HEK293 (cell line): ENCODE measurements at regions not wholly inside any gene's neighbourhood (a gene's known extent, or its start where the extent isn't known, plus 50 kb on each side); places are given as distances from the start of the nearest gene placed in this dataset.

Experiments used
- CTCF ChIA-PET: fragments of 350-600 bp; formaldehyde crosslinking; extraction: SDS; loops from one replicate; lab custom pipeline; 2021; ENCODE audit warnings: antibody characterized with exemption; lab: Yijun Ruan, JAX
- POLR2A ChIA-PET: fragments of 300-600 bp; formaldehyde crosslinking; extraction: SDS; loops from one replicate; lab custom pipeline; 2020; ENCODE audit warnings: antibody characterized with exemption, inconsistent platforms; lab: Yijun Ruan, JAX
- H3K27ac ChIP-seq: fragments of 200-500 bp; sonication (Bioruptor generic); 2 replicates; pipeline ENCODE4 v1.5.1; 2014; ENCODE audit warnings: low read depth, low read length, control low read depth, inconsistent platforms; ENCODE audit errors: extremely low read depth
- H3K36me3 ChIP-seq, 2 experiments: fragments of 200-500 bp in 1 of 2; sonication (Bioruptor generic) in 1 of 2; 1 replicate in 1 of 2; 2 replicates in 1 of 2; pipeline ENCODE4 v1.5.1; 2014 to 2017; ENCODE audit warnings: inconsistent platforms in 2 of 2, low read length in 2 of 2; ENCODE audit not compliant: control insufficient read depth in 2 of 2, insufficient read depth in 1 of 2
- H3K4me1 ChIP-seq: fragments of 200-500 bp; sonication (Bioruptor generic); 2 replicates; pipeline ENCODE4 v1.5.1; 2014; ENCODE audit warnings: mild to moderate bottlenecking, low read length, inconsistent platforms; ENCODE audit not compliant: control insufficient read depth, insufficient read depth
- H3K4me3 ChIP-seq: 2 replicates; pipeline ENCODE4 v1.5.1; 2011; ENCODE audit warnings: low read depth, mild to moderate bottlenecking, control low read depth, low read length, moderate library complexity
- H3K9me3 ChIP-seq: fragments of 200-500 bp; sonication (Bioruptor generic); 2 replicates; pipeline ENCODE4 v1.5.1; 2014; ENCODE audit warnings: low read depth, low read length, inconsistent platforms; ENCODE audit not compliant: control insufficient read depth, insufficient read depth
- BCL11A ChIP-seq: fragments of 450-650 bp; formaldehyde crosslinking; IDR thresholded peaks from 2 replicates; pipeline ENCODE4 v1.5.1; 2016; ENCODE audit warnings: low read depth, missing biosample characterization, missing genetic modification characterization
- EGR2 ChIP-seq: fragments of 450-650 bp; formaldehyde crosslinking; IDR thresholded peaks from 2 replicates; pipeline ENCODE4 v1.5.1; 2016; ENCODE audit warnings: low read depth, missing biosample characterization, missing genetic modification characterization
- HOXA7 ChIP-seq: sonication (generic); formaldehyde crosslinking; IDR thresholded peaks from 2 replicates; pipeline ENCODE4 v1.8.1; 2022; ENCODE audit warnings: missing genetic modification reagents, borderline replicate concordance
- KLF8 ChIP-seq: fragments of 450-650 bp; formaldehyde crosslinking; IDR thresholded peaks from 2 replicates; pipeline ENCODE4 v1.5.1; 2016; ENCODE audit warnings: missing biosample characterization, missing genetic modification characterization
- OSR2 ChIP-seq: fragments of 450-650 bp; formaldehyde crosslinking; IDR thresholded peaks from 2 replicates; pipeline ENCODE4 v1.5.1; 2016; ENCODE audit warnings: missing biosample characterization, missing genetic modification characterization
- REPIN1 ChIP-seq: fragments of 450-650 bp; formaldehyde crosslinking; IDR thresholded peaks from 2 replicates; pipeline ENCODE4 v1.5.1; 2017; ENCODE audit warnings: missing biosample characterization, missing genetic modification characterization, low read depth
- SALL2 ChIP-seq: fragments of 450-650 bp; formaldehyde crosslinking; IDR thresholded peaks from 2 replicates; pipeline ENCODE4 v1.5.0; 2017; ENCODE audit warnings: missing biosample characterization, mild to moderate bottlenecking, missing genetic modification characterization, borderline replicate concordance
- SCRT2 ChIP-seq: fragments of 450-650 bp; formaldehyde crosslinking; IDR thresholded peaks from 2 replicates; pipeline ENCODE4 v1.5.1; 2016; ENCODE audit warnings: missing biosample characterization, missing genetic modification characterization
- SETDB1 ChIP-seq: IDR thresholded peaks from one replicate; pipeline ENCODE4 v1.6.1; 2017; ENCODE audit warnings: mild to moderate bottlenecking, low read length, moderate library complexity, mixed read lengths; ENCODE audit not compliant: insufficient read length
- ZBTB1 ChIP-seq: fragments of 450-650 bp; formaldehyde crosslinking; IDR thresholded peaks from 2 replicates; pipeline ENCODE4 v1.5.1; 2016; ENCODE audit warnings: missing biosample characterization, missing genetic modification characterization
- ZFP3 ChIP-seq: fragments of 450-650 bp; formaldehyde crosslinking; IDR thresholded peaks from 2 replicates; pipeline ENCODE4 v1.5.1; 2016; ENCODE audit warnings: low read depth, missing biosample characterization, missing genetic modification characterization
- ZNF138 ChIP-seq: fragments of 450-650 bp; formaldehyde crosslinking; IDR thresholded peaks from 2 replicates; pipeline ENCODE4 v1.5.1; 2016; ENCODE audit warnings: missing biosample characterization, missing genetic modification characterization, borderline replicate concordance
- ZNF211 ChIP-seq: fragments of 450-650 bp; formaldehyde crosslinking; IDR thresholded peaks from 2 replicates; pipeline ENCODE4 v1.5.1; 2016; ENCODE audit warnings: low read depth, missing biosample characterization, missing genetic modification characterization
- ZNF24 ChIP-seq: fragments of 450-650 bp; formaldehyde crosslinking; IDR thresholded peaks from 2 replicates; pipeline ENCODE4 v1.5.1; 2016; ENCODE audit warnings: missing biosample characterization, missing genetic modification characterization
- ZNF266 ChIP-seq: fragments of 450-650 bp; formaldehyde crosslinking; IDR thresholded peaks from 2 replicates; pipeline ENCODE4 v1.5.1; 2016; ENCODE audit warnings: missing biosample characterization, missing genetic modification characterization, low read depth
- ZNF311 ChIP-seq: fragments of 450-650 bp; formaldehyde crosslinking; IDR thresholded peaks from 2 replicates; pipeline ENCODE4 v1.5.1; 2017; ENCODE audit warnings: missing biosample characterization, missing genetic modification characterization, borderline replicate concordance
- ZNF341 ChIP-seq: fragments of 450-650 bp; formaldehyde crosslinking; IDR thresholded peaks from 2 replicates; pipeline ENCODE4; 2016; ENCODE audit warnings: low read depth, missing biosample characterization, missing genetic modification characterization
- ZNF37A ChIP-seq: fragments of 450-650 bp; IDR thresholded peaks from 2 replicates; pipeline ENCODE4 v1.5.1; 2018; ENCODE audit warnings: missing biosample characterization, missing genetic modification characterization
- ZNF394 ChIP-seq: fragments of 450-650 bp; formaldehyde crosslinking; IDR thresholded peaks from 2 replicates; pipeline ENCODE4 v1.5.1; 2016; ENCODE audit warnings: missing biosample characterization, missing genetic modification characterization, mild to moderate bottlenecking, moderate library complexity, borderline replicate concordance
- ZNF585B ChIP-seq: fragments of 450-650 bp; formaldehyde crosslinking; IDR thresholded peaks from 2 replicates; pipeline ENCODE4 v1.5.1; 2016; ENCODE audit warnings: missing biosample characterization, missing genetic modification characterization
- ZNF596 ChIP-seq: fragments of 450-650 bp; IDR thresholded peaks from 2 replicates; pipeline ENCODE4 v1.5.0; 2018; ENCODE audit warnings: missing biosample characterization, mild to moderate bottlenecking, missing genetic modification characterization, moderate library complexity
- ZNF677 ChIP-seq: fragments of 450-650 bp; IDR thresholded peaks from 2 replicates; pipeline ENCODE4 v1.5.0; 2018; ENCODE audit warnings: missing biosample characterization, mild to moderate bottlenecking, missing genetic modification characterization, moderate library complexity
- ZNF776 ChIP-seq: fragments of 450-650 bp; formaldehyde crosslinking; IDR thresholded peaks from 2 replicates; pipeline ENCODE4 v1.5.0; 2017; ENCODE audit warnings: missing biosample characterization, missing genetic modification characterization, borderline replicate concordance
- ZXDB ChIP-seq: fragments of 450-650 bp; formaldehyde crosslinking; IDR thresholded peaks from 2 replicates; pipeline ENCODE4 v1.5.1; 2016; ENCODE audit warnings: missing biosample characterization, missing genetic modification characterization
- TF ChIP-seq, protein P1 (sequence below): fragments of 450-650 bp; formaldehyde crosslinking; IDR thresholded peaks from 2 replicates; pipeline ENCODE4 v1.5.1; 2016; ENCODE audit warnings: missing biosample characterization, missing genetic modification characterization
- TF ChIP-seq, protein P2 (sequence below): fragments of 450-650 bp; formaldehyde crosslinking; IDR thresholded peaks from 2 replicates; pipeline ENCODE4 v1.5.1; 2017; ENCODE audit warnings: missing biosample characterization, missing genetic modification characterization
- TF ChIP-seq, protein P3 (sequence below): fragments of 450-650 bp; formaldehyde crosslinking; IDR thresholded peaks from 2 replicates; pipeline ENCODE4 v1.5.1; 2017; ENCODE audit warnings: missing biosample characterization, mild to moderate bottlenecking, missing genetic modification characterization, moderate library complexity
- TF ChIP-seq, protein P4 (sequence below): fragments of 450-650 bp; formaldehyde crosslinking; IDR thresholded peaks from 2 replicates; pipeline ENCODE4 v1.5.1; 2016; ENCODE audit warnings: missing biosample characterization, missing genetic modification characterization
- TF ChIP-seq, protein P5 (sequence below): fragments of 450-650 bp; formaldehyde crosslinking; IDR thresholded peaks from 2 replicates; pipeline ENCODE4 v1.5.1; 2016; ENCODE audit warnings: missing biosample characterization, missing genetic modification characterization, borderline replicate concordance

DNA sequence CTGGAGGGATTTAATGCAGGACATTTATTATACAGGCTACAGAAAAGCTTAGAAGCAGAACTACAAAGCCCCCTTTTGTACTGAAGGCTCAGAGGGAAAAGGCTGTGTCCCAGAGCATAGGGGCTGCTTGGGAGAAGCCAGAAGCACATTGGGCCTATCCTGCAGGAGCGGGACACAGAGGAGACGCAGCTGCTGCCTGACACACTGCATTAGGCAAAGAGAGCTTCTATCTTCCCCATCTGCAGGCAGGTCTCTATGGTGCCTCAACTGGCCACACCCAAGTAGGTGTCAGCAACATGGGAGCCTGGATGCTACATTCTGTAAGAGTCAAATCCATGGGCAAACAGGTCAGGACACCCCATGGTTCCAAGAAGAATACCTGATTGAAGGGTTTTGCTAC lies 595.9 kb downstream of the AJAP1 start (continued):
- TF ChIP-seq ZNF596 (tag by site-specific recombination) (no peak), ZBTB1 (no peak), ZNF341 (tag by site-specific recombination) (no peak)
- TF ChIP-seq, protein P1, sequence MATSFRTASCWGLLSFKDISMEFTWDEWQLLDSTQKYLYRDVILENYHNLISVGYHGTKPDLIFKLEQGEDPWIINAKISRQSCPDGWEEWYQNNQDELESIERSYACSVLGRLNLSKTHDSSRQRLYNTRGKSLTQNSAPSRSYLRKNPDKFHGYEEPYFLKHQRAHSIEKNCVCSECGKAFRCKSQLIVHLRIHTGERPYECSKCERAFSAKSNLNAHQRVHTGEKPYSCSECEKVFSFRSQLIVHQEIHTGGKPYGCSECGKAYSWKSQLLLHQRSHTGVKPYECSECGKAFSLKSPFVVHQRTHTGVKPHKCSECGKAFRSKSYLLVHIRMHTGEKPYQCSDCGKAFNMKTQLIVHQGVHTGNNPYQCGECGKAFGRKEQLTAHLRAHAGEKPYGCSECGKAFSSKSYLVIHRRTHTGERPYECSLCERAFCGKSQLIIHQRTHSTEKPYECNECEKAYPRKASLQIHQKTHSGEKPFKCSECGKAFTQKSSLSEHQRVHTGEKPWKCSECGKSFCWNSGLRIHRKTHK, result no peak

DNA sequence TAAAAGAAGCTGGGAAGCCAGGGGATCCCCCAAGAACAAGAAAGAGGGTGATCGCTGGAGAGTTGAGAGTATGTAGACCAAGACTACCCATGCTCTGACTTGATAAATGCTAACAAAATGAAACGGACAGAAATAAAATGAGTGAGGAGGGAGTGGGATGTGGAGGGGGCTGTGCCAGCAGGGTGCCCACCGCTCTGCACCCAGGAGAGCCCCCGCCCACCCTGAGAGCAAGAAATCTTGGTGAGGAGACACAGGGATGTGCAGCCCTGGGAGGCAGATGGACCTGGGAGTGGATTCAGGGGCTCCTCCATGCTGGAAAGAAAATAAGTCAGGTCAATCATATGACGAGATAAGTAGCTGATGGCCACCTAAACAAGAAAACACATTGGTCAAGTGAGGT lies 590.9 kb downstream of the AJAP1 start:
- POLR2A ChIA-PET, result no interaction called here
- no peaks in the 10 kb centered on the region for H3K4me1 ChIP-seq
- CTCF ChIA-PET, result no interaction called here
- no peak overlapping the region for H3K27ac ChIP-seq
- no peaks in the 10 kb centered on the region for H3K36me3 ChIP-seq
- no peaks in the 10 kb centered on the region for H3K9me3 ChIP-seq
- TF ChIP-seq KLF8 (tag by site-specific recombination) (no peak), ZNF776 (tag by site-specific recombination) (no peak), ZNF585B (tag by site-specific recombination) (no peak), ZNF677 (tag by site-specific recombination) (no peak), BCL11A (tag by site-specific recombination) (no peak), REPIN1 (no peak), ZNF311 (tag by site-specific recombination) (no peak), SETDB1 (no peak), OSR2 (tag by site-specific recombination) (no peak)
- H3K4me3 ChIP-seq, result no peak overlapping the region

DNA sequence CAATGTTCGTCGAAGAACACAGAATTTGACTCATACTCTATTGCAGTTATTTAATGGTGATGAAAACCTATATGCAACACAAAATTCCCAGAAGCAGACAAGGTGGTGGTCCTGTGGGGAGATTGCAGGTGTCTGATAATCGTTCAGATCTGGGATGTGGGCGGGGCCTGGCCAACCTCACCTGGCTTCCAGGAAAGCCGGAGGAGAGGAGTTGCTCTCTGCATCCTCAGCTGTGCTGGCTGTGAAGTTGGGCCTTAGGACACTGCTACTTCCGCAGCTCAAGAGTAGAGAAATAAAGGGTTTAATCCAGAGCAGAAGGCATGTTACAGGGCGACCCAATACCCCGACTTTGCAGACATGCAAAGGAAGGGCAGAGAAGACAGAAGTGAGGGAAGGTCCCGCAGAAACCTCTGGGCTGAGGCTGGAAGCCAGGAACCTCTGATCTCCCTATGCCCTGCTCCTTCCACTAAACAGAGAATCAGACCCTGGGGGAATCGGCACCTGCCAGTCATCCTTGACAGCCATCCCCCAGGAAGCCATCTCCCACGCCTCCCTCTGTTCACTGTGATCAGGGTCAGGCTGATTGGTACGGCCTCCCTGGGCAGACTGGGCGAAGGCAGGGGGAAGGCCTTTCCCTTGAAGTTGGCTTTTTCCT lies 590.3 kb downstream of the AJAP1 start:
- ChIA-PET POLR2A (no interaction called here), CTCF (no interaction called here)
- no peaks in the 10 kb centered on the region for H3K36me3 ChIP-seq
- no peaks in the 10 kb centered on the region for H3K9me3 ChIP-seq
- H3K27ac ChIP-seq, result no peak overlapping the region
- TF ChIP-seq ZNF24 (no peak), EGR2 (tag by site-specific recombination) (no peak), ZNF266 (tag by site-specific recombination) (no peak), SCRT2 (no peak), ZNF394 (no peak), HOXA7 (CRISPR knock-in tag) (no peak), ZXDB (tag by site-specific recombination) (no peak), ZNF37A (tag by site-specific recombination) (no peak), ZNF211 (tag by site-specific recombination) (no peak), ZFP3 (no peak), ZNF138 (no peak), SALL2 (tag by site-specific recombination) (no peak)
- TF ChIP-seq, protein P2, sequence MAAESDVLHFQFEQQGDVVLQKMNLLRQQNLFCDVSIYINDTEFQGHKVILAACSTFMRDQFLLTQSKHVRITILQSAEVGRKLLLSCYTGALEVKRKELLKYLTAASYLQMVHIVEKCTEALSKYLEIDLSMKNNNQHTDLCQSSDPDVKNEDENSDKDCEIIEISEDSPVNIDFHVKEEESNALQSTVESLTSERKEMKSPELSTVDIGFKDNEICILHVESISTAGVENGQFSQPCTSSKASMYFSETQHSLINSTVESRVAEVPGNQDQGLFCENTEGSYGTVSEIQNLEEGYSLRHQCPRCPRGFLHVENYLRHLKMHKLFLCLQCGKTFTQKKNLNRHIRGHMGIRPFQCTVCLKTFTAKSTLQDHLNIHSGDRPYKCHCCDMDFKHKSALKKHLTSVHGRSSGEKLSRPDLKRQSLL (tag by site-specific recombination), result no peak
- TF ChIP-seq, protein P3, sequence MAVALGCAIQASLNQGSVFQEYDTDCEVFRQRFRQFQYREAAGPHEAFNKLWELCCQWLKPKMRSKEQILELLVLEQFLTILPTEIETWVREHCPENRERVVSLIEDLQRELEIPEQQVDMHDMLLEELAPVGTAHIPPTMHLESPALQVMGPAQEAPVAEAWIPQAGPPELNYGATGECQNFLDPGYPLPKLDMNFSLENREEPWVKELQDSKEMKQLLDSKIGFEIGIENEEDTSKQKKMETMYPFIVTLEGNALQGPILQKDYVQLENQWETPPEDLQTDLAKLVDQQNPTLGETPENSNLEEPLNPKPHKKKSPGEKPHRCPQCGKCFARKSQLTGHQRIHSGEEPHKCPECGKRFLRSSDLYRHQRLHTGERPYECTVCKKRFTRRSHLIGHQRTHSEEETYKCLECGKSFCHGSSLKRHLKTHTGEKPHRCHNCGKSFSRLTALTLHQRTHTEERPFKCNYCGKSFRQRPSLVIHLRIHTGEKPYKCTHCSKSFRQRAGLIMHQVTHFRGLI (tag by site-specific recombination), result no peak
- TF ChIP-seq, protein P4, sequence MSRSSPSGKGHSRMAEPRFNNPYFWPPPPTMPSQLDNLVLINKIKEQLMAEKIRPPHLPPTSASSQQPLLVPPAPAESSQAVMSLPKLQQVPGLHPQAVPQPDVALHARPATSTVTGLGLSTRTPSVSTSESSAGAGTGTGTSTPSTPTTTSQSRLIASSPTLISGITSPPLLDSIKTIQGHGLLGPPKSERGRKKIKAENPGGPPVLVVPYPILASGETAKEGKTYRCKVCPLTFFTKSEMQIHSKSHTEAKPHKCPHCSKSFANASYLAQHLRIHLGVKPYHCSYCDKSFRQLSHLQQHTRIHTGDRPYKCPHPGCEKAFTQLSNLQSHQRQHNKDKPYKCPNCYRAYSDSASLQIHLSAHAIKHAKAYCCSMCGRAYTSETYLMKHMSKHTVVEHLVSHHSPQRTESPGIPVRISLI (tag by site-specific recombination), result no peak
- TF ChIP-seq, protein P5, sequence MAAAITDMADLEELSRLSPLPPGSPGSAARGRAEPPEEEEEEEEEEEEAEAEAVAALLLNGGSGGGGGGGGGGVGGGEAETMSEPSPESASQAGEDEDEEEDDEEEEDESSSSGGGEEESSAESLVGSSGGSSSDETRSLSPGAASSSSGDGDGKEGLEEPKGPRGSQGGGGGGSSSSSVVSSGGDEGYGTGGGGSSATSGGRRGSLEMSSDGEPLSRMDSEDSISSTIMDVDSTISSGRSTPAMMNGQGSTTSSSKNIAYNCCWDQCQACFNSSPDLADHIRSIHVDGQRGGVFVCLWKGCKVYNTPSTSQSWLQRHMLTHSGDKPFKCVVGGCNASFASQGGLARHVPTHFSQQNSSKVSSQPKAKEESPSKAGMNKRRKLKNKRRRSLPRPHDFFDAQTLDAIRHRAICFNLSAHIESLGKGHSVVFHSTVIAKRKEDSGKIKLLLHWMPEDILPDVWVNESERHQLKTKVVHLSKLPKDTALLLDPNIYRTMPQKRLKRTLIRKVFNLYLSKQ, result no peak
- no peaks in the 10 kb centered on the region for H3K4me1 ChIP-seq
- no peak overlapping the region for H3K4me3 ChIP-seq
